H1 (cell line): ENCODE measurements at regions not wholly inside any gene's neighbourhood (a gene's known extent, or its start where the extent isn't known, plus 50 kb on each side); places are given as distances from the start of the nearest gene placed in this dataset.

Experiments
- CREB1 ChIP-seq: IDR thresholded peaks from 2 replicates; pipeline ENCODE4 v1.6.1; 2012; ENCODE audit warnings: inconsistent platforms
- KDM5A ChIP-seq: fragments of 200-600 bp; IDR thresholded peaks from 2 replicates; pipeline ENCODE4 v1.7.1; 2012; ENCODE audit warnings: mild to moderate bottlenecking, low read length, inconsistent platforms, mixed read lengths
- RAD21 ChIP-seq, 2 experiments: IDR thresholded peaks in 1 of 2; conservative IDR thresholded peaks in 1 of 2; 2 replicates each; pipeline ENCODE4 v1.6.1; 2011; ENCODE audit warnings: low read depth in 2 of 2, low read length in 2 of 2, improper control_type of control experiment in 1 of 2, inconsistent platforms in 1 of 2, mild to moderate bottlenecking in 1 of 2, moderate library complexity in 1 of 2
- RXRA ChIP-seq: IDR thresholded peaks from 2 replicates; pipeline ENCODE4 v1.6.1; 2011; ENCODE audit warnings: low read depth, mild to moderate bottlenecking, low read length, moderate library complexity; ENCODE audit not compliant: insufficient read depth
- TF ChIP-seq, protein P1 (sequence below): fragments of 300-600 bp; sonication (generic); IDR thresholded peaks from 2 replicates; pipeline ENCODE4 v1.7.1; 2012; ENCODE audit warnings: low read length, moderate library complexity, mild to moderate bottlenecking, inconsistent platforms; ENCODE audit not compliant: insufficient replicate concordance

DNA sequence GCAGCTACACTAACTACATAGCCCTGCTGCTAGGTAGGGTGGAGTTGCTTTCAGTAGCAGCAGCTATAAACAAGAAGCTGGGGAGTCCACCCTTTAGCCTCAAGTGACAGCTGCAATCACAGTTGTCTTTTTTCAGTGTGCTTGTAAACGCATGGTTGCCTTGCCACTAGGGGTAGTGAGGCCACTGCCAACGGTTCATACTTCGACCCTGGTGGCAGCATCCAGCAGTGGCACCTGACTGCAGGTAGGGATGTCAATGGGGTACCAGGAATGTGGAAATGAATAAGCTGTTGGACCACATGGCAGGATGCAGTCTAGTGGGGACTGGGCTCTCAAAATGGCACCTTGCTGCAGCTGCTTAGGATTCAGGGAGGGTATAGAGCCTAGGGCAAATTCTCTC lies 367.2 kb downstream of the RASEF start (continued):
- TF ChIP-seq, protein P1, sequence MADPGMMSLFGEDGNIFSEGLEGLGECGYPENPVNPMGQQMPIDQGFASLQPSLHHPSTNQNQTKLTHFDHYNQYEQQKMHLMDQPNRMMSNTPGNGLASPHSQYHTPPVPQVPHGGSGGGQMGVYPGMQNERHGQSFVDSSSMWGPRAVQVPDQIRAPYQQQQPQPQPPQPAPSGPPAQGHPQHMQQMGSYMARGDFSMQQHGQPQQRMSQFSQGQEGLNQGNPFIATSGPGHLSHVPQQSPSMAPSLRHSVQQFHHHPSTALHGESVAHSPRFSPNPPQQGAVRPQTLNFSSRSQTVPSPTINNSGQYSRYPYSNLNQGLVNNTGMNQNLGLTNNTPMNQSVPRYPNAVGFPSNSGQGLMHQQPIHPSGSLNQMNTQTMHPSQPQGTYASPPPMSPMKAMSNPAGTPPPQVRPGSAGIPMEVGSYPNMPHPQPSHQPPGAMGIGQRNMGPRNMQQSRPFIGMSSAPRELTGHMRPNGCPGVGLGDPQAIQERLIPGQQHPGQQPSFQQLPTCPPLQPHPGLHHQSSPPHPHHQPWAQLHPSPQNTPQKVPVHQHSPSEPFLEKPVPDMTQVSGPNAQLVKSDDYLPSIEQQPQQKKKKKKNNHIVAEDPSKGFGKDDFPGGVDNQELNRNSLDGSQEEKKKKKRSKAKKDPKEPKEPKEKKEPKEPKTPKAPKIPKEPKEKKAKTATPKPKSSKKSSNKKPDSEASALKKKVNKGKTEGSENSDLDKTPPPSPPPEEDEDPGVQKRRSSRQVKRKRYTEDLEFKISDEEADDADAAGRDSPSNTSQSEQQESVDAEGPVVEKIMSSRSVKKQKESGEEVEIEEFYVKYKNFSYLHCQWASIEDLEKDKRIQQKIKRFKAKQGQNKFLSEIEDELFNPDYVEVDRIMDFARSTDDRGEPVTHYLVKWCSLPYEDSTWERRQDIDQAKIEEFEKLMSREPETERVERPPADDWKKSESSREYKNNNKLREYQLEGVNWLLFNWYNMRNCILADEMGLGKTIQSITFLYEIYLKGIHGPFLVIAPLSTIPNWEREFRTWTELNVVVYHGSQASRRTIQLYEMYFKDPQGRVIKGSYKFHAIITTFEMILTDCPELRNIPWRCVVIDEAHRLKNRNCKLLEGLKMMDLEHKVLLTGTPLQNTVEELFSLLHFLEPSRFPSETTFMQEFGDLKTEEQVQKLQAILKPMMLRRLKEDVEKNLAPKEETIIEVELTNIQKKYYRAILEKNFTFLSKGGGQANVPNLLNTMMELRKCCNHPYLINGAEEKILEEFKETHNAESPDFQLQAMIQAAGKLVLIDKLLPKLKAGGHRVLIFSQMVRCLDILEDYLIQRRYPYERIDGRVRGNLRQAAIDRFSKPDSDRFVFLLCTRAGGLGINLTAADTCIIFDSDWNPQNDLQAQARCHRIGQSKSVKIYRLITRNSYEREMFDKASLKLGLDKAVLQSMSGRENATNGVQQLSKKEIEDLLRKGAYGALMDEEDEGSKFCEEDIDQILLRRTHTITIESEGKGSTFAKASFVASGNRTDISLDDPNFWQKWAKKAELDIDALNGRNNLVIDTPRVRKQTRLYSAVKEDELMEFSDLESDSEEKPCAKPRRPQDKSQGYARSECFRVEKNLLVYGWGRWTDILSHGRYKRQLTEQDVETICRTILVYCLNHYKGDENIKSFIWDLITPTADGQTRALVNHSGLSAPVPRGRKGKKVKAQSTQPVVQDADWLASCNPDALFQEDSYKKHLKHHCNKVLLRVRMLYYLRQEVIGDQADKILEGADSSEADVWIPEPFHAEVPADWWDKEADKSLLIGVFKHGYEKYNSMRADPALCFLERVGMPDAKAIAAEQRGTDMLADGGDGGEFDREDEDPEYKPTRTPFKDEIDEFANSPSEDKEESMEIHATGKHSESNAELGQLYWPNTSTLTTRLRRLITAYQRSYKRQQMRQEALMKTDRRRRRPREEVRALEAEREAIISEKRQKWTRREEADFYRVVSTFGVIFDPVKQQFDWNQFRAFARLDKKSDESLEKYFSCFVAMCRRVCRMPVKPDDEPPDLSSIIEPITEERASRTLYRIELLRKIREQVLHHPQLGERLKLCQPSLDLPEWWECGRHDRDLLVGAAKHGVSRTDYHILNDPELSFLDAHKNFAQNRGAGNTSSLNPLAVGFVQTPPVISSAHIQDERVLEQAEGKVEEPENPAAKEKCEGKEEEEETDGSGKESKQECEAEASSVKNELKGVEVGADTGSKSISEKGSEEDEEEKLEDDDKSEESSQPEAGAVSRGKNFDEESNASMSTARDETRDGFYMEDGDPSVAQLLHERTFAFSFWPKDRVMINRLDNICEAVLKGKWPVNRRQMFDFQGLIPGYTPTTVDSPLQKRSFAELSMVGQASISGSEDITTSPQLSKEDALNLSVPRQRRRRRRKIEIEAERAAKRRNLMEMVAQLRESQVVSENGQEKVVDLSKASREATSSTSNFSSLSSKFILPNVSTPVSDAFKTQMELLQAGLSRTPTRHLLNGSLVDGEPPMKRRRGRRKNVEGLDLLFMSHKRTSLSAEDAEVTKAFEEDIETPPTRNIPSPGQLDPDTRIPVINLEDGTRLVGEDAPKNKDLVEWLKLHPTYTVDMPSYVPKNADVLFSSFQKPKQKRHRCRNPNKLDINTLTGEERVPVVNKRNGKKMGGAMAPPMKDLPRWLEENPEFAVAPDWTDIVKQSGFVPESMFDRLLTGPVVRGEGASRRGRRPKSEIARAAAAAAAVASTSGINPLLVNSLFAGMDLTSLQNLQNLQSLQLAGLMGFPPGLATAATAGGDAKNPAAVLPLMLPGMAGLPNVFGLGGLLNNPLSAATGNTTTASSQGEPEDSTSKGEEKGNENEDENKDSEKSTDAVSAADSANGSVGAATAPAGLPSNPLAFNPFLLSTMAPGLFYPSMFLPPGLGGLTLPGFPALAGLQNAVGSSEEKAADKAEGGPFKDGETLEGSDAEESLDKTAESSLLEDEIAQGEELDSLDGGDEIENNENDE = no peak
- TF ChIP-seq CREB1 (no peak), KDM5A (no peak), RXRA (no peak), RAD21 (IDR thresholded peaks at IDR 0.05 in 1 of 2, conservative IDR thresholded peaks at IDR 0.05 in 1 of 2; ENCODE audit: low read depth in 2 of 2, low read length in 2 of 2) (peak; percentile 7 to 21; a peak in 1 of 4 replicates)
